Pancreas (tissue), 10 donors: ENCODE measurements at regions not wholly inside any gene's neighbourhood (a gene's known extent, or its start where the extent isn't known, plus 50 kb on each side); places are given as distances from the start of the nearest gene placed in this dataset.

ENCODE experiments used
- ATAC-seq, 4 donors: fragments of 200-7000 bp; cut with Tn5 transposase; one replicate each; pipeline versions ENCODE4 v1.8.0 to v1.9.1; 2020; ENCODE audit warnings: mild to moderate bottlenecking in 4 of 4, moderate library complexity in 4 of 4
- DNase-seq, 6 donors: peaks; one replicate each; pipeline ENCODE4 v3.0.0-alpha.2; 2020
- FAIRE-seq: peaks from 2 replicates; lab custom pipeline; 2012; peaks lifted over from hg19 to GRCh38; lab: Jason Lieb, UNC
- H3K27ac ChIP-seq, 4 donors: fragments of 200-600 bp; sonication (generic); 1 replicate in 3 of 4; 2 replicates in 1 of 4; pipeline versions ENCODE4 v1.5.0 to v1.8.0; 2020
- H3K27me3 ChIP-seq, 4 donors: fragments of 200-600 bp; one replicate each; pipeline ENCODE4 v1.8.0; 2021
- H3K36me3 ChIP-seq, 3 donors: fragments of 200-600 bp; sonication (generic) in 1 of 3; one replicate each; pipeline versions ENCODE4 v1.5.0 to v1.8.0; 2020 to 2021
- H3K4me1 ChIP-seq, 3 donors: fragments of 200-600 bp; one replicate each; pipeline ENCODE4 v1.8.0; 2021
- H3K4me3 ChIP-seq, 4 donors: fragments of 200-600 bp; sonication (generic) in 2 of 4; one replicate each; pipeline versions ENCODE4 v1.5.0 to v1.8.0; 2020 to 2021
- H3K9me3 ChIP-seq, 4 donors: fragments of 200-600 bp; one replicate each; pipeline ENCODE4 v1.8.0; 2021
- WGBS, 2 donors: extraction: QIAGEN DNeasy Blood & Tissue Kit; methylation state at CpG; one replicate each; pipeline ENCODE4 v1.1.7; 2013; 5-methylcytosine and 5-hydroxymethylcytosine counted together
- intact Hi-C, 3 donors: fragments of 100-400 bp; cut with DNase I; formaldehyde crosslinking; loops; one replicate each; pipeline versions ENCODE4 v1.11.1 to v1.14.2; 2022
- TF ChIP-seq, protein P1 (sequence below), 4 donors: fragments of 200-600 bp; sonication (generic) in 3 of 4; IDR thresholded peaks; one replicate each; pipeline versions ENCODE4 v1.5.0 to v1.8.0; 2021; ENCODE audit warnings: antibody characterized with exemption in 4 of 4
- donor health status: healthy with polysubstance abuse.
- donor health status: DM: no; HTN: no; CAD: no; lungs with moderate emphysema.
- donor health status: DM: no; HTN: no; CAD: no.
- donor health status: control.
- donor health status: control.
- donor health status: Bipolar disorder and iron deficiency.
- donor health status: DM: yes; HTN: yes; CAD: no.
- donor health status: DM: no; HTN: no; CAD: no.
- donor health status: DM: no; HTN: no; CAD: no.
- donor health status: DM: yes; HTN: yes; CAD: no.

GRCh38 chr22:48658871-48659270 lies 1168.8 kb downstream of the BRD1 start:
- DNase-seq (no peak), FAIRE-seq (no peak), ATAC-seq (no peak)
- WGBS, 2 donors = 65 to 87% methylated on average over 17 to 18 of the region's 18 CpGs
- Histone ChIP-seq H3K4me3 (no peak overlapping the region), H3K36me3 (no peaks in the 10 kb centered on the region), H3K27ac (no peak overlapping the region), H3K9me3 (no peaks in the 10 kb centered on the region), H3K4me1 (no peaks in the 10 kb centered on the region), H3K27me3 (no peaks in the 10 kb centered on the region)
- intact Hi-C loops = no loop called here
- TF ChIP-seq, protein P1, sequence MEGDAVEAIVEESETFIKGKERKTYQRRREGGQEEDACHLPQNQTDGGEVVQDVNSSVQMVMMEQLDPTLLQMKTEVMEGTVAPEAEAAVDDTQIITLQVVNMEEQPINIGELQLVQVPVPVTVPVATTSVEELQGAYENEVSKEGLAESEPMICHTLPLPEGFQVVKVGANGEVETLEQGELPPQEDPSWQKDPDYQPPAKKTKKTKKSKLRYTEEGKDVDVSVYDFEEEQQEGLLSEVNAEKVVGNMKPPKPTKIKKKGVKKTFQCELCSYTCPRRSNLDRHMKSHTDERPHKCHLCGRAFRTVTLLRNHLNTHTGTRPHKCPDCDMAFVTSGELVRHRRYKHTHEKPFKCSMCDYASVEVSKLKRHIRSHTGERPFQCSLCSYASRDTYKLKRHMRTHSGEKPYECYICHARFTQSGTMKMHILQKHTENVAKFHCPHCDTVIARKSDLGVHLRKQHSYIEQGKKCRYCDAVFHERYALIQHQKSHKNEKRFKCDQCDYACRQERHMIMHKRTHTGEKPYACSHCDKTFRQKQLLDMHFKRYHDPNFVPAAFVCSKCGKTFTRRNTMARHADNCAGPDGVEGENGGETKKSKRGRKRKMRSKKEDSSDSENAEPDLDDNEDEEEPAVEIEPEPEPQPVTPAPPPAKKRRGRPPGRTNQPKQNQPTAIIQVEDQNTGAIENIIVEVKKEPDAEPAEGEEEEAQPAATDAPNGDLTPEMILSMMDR (IDR thresholded peaks at IDR 0.05) = no peak

DNA sequence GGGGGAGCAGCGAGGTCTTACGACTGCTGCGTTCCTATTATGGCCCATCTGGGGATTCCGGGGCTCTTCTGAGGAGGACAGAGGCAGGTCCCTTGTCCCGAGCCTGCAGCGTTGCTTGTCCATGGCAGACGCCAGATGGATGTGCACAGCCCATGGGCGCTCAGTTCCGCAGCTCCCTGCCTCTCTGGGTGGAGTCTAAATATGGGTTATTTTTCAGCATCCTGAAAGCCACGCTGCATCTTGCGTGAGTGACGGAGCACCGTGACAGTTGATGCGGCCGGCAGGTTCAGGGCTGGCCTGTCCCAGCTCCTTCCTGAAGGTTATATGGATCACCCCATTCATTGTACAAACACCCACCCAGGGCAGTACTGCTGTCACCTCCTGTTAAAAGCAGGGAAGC lies 1169.4 kb downstream of the BRD1 start:
- H3K9me3 ChIP-seq = no peaks in the 10 kb centered on the region
- H3K4me3 ChIP-seq = no peak overlapping the region
- intact Hi-C loops = no loop called here
- no peaks in the 10 kb centered on the region for H3K36me3 ChIP-seq
- FAIRE-seq (no peak), DNase-seq (no peak), ATAC-seq (no peak)
- no peaks in the 10 kb centered on the region for H3K4me1 ChIP-seq
- H3K27me3 ChIP-seq = no peaks in the 10 kb centered on the region
- TF ChIP-seq, protein P1 (IDR thresholded peaks at IDR 0.05) = no peak
- H3K27ac ChIP-seq = no peak overlapping the region
- 73 to 92% methylated on average over 15 of the region's 15 CpGs for WGBS, 2 donors

- ATAC-seq = no peak
- Histone ChIP-seq H3K4me3 (no peak overlapping the region), H3K27me3 (no peaks in the 10 kb centered on the region), H3K36me3 (no peaks in the 10 kb centered on the region), H3K27ac (no peak overlapping the region), H3K9me3 (no peaks in the 10 kb centered on the region), H3K4me1 (no peaks in the 10 kb centered on the region)
- TF ChIP-seq, protein P1 (IDR thresholded peaks at IDR 0.05) = no peak
- no peak for FAIRE-seq
- DNase-seq = no peak
- 50 to 56% methylated on average over 9 of the region's 9 CpGs for WGBS, 2 donors
- intact Hi-C loops = no loop called here
Measured at GRCh38 chr22:48654492-48654891, 1173.2 kb downstream of the BRD1 start.

- H3K4me1 ChIP-seq = no peaks in the 10 kb centered on the region
- WGBS, 2 donors = 58 to 73% methylated on average over 18 of the region's 18 CpGs
- H3K9me3 ChIP-seq = no peaks in the 10 kb centered on the region
- intact Hi-C loops = no loop called here
- no peak overlapping the region for H3K27ac ChIP-seq
- H3K4me3 ChIP-seq = no peak overlapping the region
- TF ChIP-seq, protein P1 (IDR thresholded peaks at IDR 0.05) = no peak
- H3K36me3 ChIP-seq = no peaks in the 10 kb centered on the region
- DNase-seq = no peak
- FAIRE-seq = no peak
- ATAC-seq = no peak
- H3K27me3 ChIP-seq = no peaks in the 10 kb centered on the region
Measured at GRCh38 chr22:48653929-48654328, 1173.7 kb downstream of the BRD1 start.

- DNase-seq = no peak
- Histone ChIP-seq H3K4me1 (no peaks in the 10 kb centered on the region), H3K9me3 (no peaks in the 10 kb centered on the region), H3K4me3 (no peak overlapping the region), H3K27me3 (no peaks in the 10 kb centered on the region), H3K27ac (no peak overlapping the region), H3K36me3 (no peaks in the 10 kb centered on the region)
- no peak for FAIRE-seq
- 64 to 82% methylated on average over 8 of the region's 8 CpGs for WGBS, 2 donors
- TF ChIP-seq, protein P1 (IDR thresholded peaks at IDR 0.05) = no peak
- intact Hi-C loops = no loop called here
- ATAC-seq = no peak
Measured at GRCh38 chr22:48653306-48653705, 1174.4 kb downstream of the BRD1 start.
